ENCODE measurements at regions not wholly inside any gene's neighbourhood (a gene's known extent, or its start where the extent isn't known, plus 50 kb on each side); places are given as distances from the start of the nearest gene placed in this dataset.

GRCh38 chr2:57890464-57890863 is 156.1 kb upstream of the VRK2 start:
- TF ChIP-seq POLR2AphosphoS5 (IDR thresholded peaks at IDR 0.05; ENCODE audit: low read depth, low read length) (no peak), TAF1 (IDR thresholded peaks at IDR 0.05; ENCODE audit: borderline replicate concordance, low read depth, low read length) (no peak), POLR2A (IDR thresholded peaks at IDR 0.05; ENCODE audit: low read depth, low read length) (no peak)
- FAIRE-seq = peak; percentile 77
- DNase-seq (ENCODE audit: insufficient read length) = no peak

GRCh38 chr2:57891086-57891712 is 155.4 kb upstream of the VRK2 start:
- DNase-seq (ENCODE audit: insufficient read length) = no peak
- TF ChIP-seq POLR2A (IDR thresholded peaks at IDR 0.05; ENCODE audit: low read depth, low read length) (no peak), TAF1 (IDR thresholded peaks at IDR 0.05; ENCODE audit: borderline replicate concordance, low read depth, low read length) (no peak)
- FAIRE-seq = peak; percentile 58

GRCh38 chr2:57892920-57893319 is 153.7 kb upstream of the VRK2 start:
- peak; percentile 78 for FAIRE-seq

GRCh38 chr2:57893347-57893746 is 153.3 kb upstream of the VRK2 start:
- FAIRE-seq = peak; percentile 75
- no peak for TF ChIP-seq POLR2AphosphoS5 (IDR thresholded peaks at IDR 0.05; ENCODE audit: low read depth, low read length)
- no peak for TF ChIP-seq POLR2A (IDR thresholded peaks at IDR 0.05; ENCODE audit: low read depth, low read length)
- TF ChIP-seq TAF1 (IDR thresholded peaks at IDR 0.05; ENCODE audit: borderline replicate concordance, low read depth, low read length) = no peak
- DNase-seq (ENCODE audit: insufficient read length) = no peak

More at GRCh38 chr2:57892920-57893319, 153.7 kb upstream of the VRK2 start:
- TF ChIP-seq TAF1 (IDR thresholded peaks at IDR 0.05; ENCODE audit: borderline replicate concordance, low read depth, low read length) (no peak), POLR2AphosphoS5 (IDR thresholded peaks at IDR 0.05; ENCODE audit: low read depth, low read length) (no peak), POLR2A (IDR thresholded peaks at IDR 0.05; ENCODE audit: low read depth, low read length) (no peak)
- no peak for DNase-seq (ENCODE audit: insufficient read length)

- DNase-seq (ENCODE audit: insufficient read length) (no peak), FAIRE-seq (no peak)
- no peak for TF ChIP-seq TAF1 (IDR thresholded peaks at IDR 0.05; ENCODE audit: borderline replicate concordance, low read depth, low read length)
Measured at GRCh38 chr2:57893786-57894185, 152.8 kb upstream of the VRK2 start.

- no peak for TF ChIP-seq POLR2AphosphoS5 (IDR thresholded peaks at IDR 0.05; ENCODE audit: low read depth, low read length)
- no peak for TF ChIP-seq POLR2A (IDR thresholded peaks at IDR 0.05; ENCODE audit: low read depth, low read length)
- TF ChIP-seq TAF1 (IDR thresholded peaks at IDR 0.05; ENCODE audit: borderline replicate concordance, low read depth, low read length) = no peak
- FAIRE-seq (no peak), DNase-seq (ENCODE audit: insufficient read length) (no peak)
Measured at GRCh38 chr2:57894381-57894780, 152.2 kb upstream of the VRK2 start.

- DNase-seq (ENCODE audit: insufficient read length) (no peak), FAIRE-seq (no peak)
- TF ChIP-seq POLR2AphosphoS5 (IDR thresholded peaks at IDR 0.05; ENCODE audit: low read depth, low read length) (no peak), POLR2A (IDR thresholded peaks at IDR 0.05; ENCODE audit: low read depth, low read length) (no peak), TAF1 (IDR thresholded peaks at IDR 0.05; ENCODE audit: borderline replicate concordance, low read depth, low read length) (no peak)
Measured at GRCh38 chr2:57897920-57898319, 148.7 kb upstream of the VRK2 start.

- no peak for TF ChIP-seq POLR2AphosphoS5 (IDR thresholded peaks at IDR 0.05; ENCODE audit: low read depth, low read length)
- FAIRE-seq (peak; percentile 67), DNase-seq (ENCODE audit: insufficient read length) (no peak)
Measured at GRCh38 chr2:57899898-57900297, 146.7 kb upstream of the VRK2 start.

GRCh38 chr2:57902578-57902977 is 144.0 kb upstream of the VRK2 start:
- DNase-seq (ENCODE audit: insufficient read length) (no peak), FAIRE-seq (no peak)
- TF ChIP-seq POLR2A (IDR thresholded peaks at IDR 0.05; ENCODE audit: low read depth, low read length) (no peak), TAF1 (IDR thresholded peaks at IDR 0.05; ENCODE audit: borderline replicate concordance, low read depth, low read length) (no peak)

- DNase-seq (ENCODE audit: insufficient read length) (peak; percentile 6), FAIRE-seq (no peak)
- no peak for TF ChIP-seq POLR2A (IDR thresholded peaks at IDR 0.05; ENCODE audit: low read depth, low read length)
- no peak for TF ChIP-seq TAF1 (IDR thresholded peaks at IDR 0.05; ENCODE audit: borderline replicate concordance, low read depth, low read length)
- TF ChIP-seq POLR2AphosphoS5 (IDR thresholded peaks at IDR 0.05; ENCODE audit: low read depth, low read length) = no peak
Measured at GRCh38 chr2:57906152-57906732, 140.4 kb upstream of the VRK2 start.

GRCh38 chr2:57907411-57907810 is 139.2 kb upstream of the VRK2 start:
- FAIRE-seq = peak; percentile 40
- DNase-seq (ENCODE audit: insufficient read length) = no peak

GRCh38 chr2:57908736-57909161 is 137.9 kb upstream of the VRK2 start:
- TF ChIP-seq POLR2A (IDR thresholded peaks at IDR 0.05; ENCODE audit: low read depth, low read length) (no peak), TAF1 (IDR thresholded peaks at IDR 0.05; ENCODE audit: borderline replicate concordance, low read depth, low read length) (peak; percentile 89; the same call in 1 of the 2 replicates), POLR2AphosphoS5 (IDR thresholded peaks at IDR 0.05; ENCODE audit: low read depth, low read length) (no peak)
- FAIRE-seq = no peak
- DNase-seq (ENCODE audit: insufficient read length) = no peak

More at GRCh38 chr2:57907411-57907810, 139.2 kb upstream of the VRK2 start:
- TF ChIP-seq POLR2A (IDR thresholded peaks at IDR 0.05; ENCODE audit: low read depth, low read length) = no peak

- TF ChIP-seq POLR2AphosphoS5 (IDR thresholded peaks at IDR 0.05; ENCODE audit: low read depth, low read length) (no peak), POLR2A (IDR thresholded peaks at IDR 0.05; ENCODE audit: low read depth, low read length) (no peak), TAF1 (IDR thresholded peaks at IDR 0.05; ENCODE audit: borderline replicate concordance, low read depth, low read length) (no peak)
- no peak for FAIRE-seq
Measured at GRCh38 chr2:57918126-57918525, 128.5 kb upstream of the VRK2 start.

More at GRCh38 chr2:57918126-57918525, 128.5 kb upstream of the VRK2 start:
- no peak for DNase-seq (ENCODE audit: insufficient read length)

Measured in GM12892 (cell line).